ENCODE measurements at regions not wholly inside any gene's neighbourhood (a gene's known extent, or its start where the extent isn't known, plus 50 kb on each side); places are given as distances from the start of the nearest gene placed in this dataset.

GRCh38 chr6:26205625-26206574 is 118.7 kb downstream of the HFE start:
- TF ChIP-seq CTCF (conservative IDR thresholded peaks at IDR 0.05 in 1 of 2, IDR thresholded peaks at IDR 0.05 in 1 of 2; ENCODE audit: extremely low read depth in 1 of 2, insufficient read depth in 1 of 2, low read depth in 1 of 2, low read length in 2 of 2): no peak
- TF ChIP-seq EZH2 (IDR thresholded peaks at IDR 0.05; ENCODE audit: borderline replicate concordance, low read length): no peak
